22Rv1 (cell line): ENCODE measurements at regions not wholly inside any gene's neighbourhood (a gene's known extent, or its start where the extent isn't known, plus 50 kb on each side); places are given as distances from the start of the nearest gene placed in this dataset.

Experiments used
- CTCF ChIP-seq: fragments of 450-650 bp; IDR thresholded peaks from 2 replicates; pipeline ENCODE4 v1.5.1; 2017; ENCODE audit warnings: mild to moderate bottlenecking
- ZFX ChIP-seq: fragments of 450-650 bp; IDR thresholded peaks from 2 replicates; pipeline ENCODE4 v1.6.1; 2017; ENCODE audit warnings: antibody characterized with exemption, borderline replicate concordance

- TF ChIP-seq CTCF (no peak), ZFX (no peak)
Observed at GRCh38 chr14:37787879-37788494, 192.6 kb downstream of the TTC6 start.
